ENCODE measurements at regions not wholly inside any gene's neighbourhood (a gene's known extent, or its start where the extent isn't known, plus 50 kb on each side); places are given as distances from the start of the nearest gene placed in this dataset.

DNA sequence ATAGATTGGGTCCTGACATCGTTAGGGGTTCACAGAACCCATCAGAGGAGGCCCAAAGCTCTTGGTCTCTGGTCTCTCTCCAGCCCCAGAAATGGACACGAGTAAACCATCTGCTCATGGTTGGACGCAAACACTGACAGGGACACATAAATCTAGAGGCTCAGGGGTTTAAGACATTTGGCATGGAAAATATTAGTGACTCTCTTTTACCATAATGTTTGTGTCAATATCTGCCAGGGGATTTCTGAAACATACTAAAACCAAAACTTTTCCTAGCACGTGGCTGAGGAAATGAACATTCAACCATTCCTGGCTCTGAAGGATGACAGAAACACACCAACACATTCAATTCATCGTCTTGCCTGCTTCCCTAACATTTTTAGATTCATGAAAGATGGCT, 226.2 kb downstream of the SP3 start:
- DNase-seq (ENCODE audit: low read depth), result no peak
- TF ChIP-seq, protein P1, sequence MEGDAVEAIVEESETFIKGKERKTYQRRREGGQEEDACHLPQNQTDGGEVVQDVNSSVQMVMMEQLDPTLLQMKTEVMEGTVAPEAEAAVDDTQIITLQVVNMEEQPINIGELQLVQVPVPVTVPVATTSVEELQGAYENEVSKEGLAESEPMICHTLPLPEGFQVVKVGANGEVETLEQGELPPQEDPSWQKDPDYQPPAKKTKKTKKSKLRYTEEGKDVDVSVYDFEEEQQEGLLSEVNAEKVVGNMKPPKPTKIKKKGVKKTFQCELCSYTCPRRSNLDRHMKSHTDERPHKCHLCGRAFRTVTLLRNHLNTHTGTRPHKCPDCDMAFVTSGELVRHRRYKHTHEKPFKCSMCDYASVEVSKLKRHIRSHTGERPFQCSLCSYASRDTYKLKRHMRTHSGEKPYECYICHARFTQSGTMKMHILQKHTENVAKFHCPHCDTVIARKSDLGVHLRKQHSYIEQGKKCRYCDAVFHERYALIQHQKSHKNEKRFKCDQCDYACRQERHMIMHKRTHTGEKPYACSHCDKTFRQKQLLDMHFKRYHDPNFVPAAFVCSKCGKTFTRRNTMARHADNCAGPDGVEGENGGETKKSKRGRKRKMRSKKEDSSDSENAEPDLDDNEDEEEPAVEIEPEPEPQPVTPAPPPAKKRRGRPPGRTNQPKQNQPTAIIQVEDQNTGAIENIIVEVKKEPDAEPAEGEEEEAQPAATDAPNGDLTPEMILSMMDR (IDR thresholded peaks at IDR 0.05; ENCODE audit: insufficient read depth, low read depth, low read length), result no peak

DNA sequence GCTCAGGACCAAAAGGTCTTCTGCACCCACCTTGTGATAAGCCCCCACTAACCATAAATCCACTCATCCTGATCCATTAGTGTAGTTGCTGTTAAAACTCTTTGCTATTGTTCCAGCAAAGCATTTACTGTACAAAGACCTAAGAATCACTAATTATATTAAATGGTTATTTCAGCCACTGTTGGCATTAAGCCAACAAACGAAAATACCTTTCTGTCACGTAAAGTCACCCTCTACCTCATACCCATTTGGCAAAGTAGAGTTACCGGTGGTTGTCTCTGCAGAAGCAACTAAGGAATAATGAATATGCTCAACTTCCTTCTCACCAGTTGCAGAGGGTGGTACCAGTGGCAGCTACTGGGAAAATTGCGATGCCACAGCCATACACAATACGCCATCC, 224.5 kb downstream of the SP3 start:
- no peak for DNase-seq (ENCODE audit: low read depth)
- TF ChIP-seq, protein P1 (IDR thresholded peaks at IDR 0.05; ENCODE audit: insufficient read depth, low read depth, low read length), result no peak
- no peak overlapping the region for H3K4me3 ChIP-seq (ENCODE audit: low read depth, low read length)

More for the DNA sequence above, 226.2 kb downstream of the SP3 start:
- H3K4me3 ChIP-seq (ENCODE audit: low read depth, low read length), result no peak overlapping the region

DNA sequence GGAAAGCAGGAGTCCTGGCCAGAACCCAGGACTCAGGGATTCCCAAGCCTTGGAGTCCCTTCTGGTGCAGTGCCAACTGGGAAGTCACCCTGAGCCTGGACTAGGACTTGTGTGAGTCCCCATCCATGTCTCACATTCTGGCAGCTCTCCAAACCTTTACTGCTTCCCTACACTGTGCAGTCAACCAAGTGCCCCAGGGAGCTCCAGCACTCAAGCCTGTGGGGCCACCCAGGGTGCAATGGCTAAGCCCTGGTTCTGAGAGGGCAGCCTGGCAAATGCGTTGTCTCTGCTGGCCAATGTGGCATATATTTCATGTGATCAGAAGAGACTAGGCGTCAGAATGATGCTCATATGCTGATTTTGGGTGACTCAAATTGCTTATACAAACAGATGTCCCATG, 223.4 kb downstream of the SP3 start:
- no peak overlapping the region for H3K4me3 ChIP-seq (ENCODE audit: low read depth, low read length)
- TF ChIP-seq, protein P1 (IDR thresholded peaks at IDR 0.05; ENCODE audit: insufficient read depth, low read depth, low read length), result no peak
- DNase-seq (ENCODE audit: low read depth), result no peak

DNA sequence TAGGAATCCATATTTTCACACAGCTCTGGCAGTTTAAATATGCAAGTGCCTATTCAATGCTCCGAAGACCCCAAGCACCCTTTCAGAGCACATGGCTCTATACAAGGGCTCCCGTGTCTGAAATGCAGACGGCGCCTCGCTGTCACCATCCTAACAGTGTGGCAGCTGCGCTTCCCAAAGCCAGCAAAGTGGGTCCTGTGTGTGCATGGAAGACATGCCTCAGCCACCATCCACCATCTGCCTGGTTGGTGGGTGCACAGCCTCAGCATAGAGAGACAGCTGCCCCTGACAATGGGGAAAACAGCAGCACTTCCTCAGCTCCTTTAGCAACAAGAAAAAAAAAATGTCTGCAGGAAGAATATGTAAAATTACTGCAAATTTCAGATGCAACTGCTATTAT, 218.1 kb downstream of the SP3 start:
- no peak for DNase-seq (ENCODE audit: low read depth)
- H3K4me3 ChIP-seq (ENCODE audit: low read depth, low read length), result no peak overlapping the region
- TF ChIP-seq, protein P1 (IDR thresholded peaks at IDR 0.05; ENCODE audit: insufficient read depth, low read depth, low read length), result no peak

DNA sequence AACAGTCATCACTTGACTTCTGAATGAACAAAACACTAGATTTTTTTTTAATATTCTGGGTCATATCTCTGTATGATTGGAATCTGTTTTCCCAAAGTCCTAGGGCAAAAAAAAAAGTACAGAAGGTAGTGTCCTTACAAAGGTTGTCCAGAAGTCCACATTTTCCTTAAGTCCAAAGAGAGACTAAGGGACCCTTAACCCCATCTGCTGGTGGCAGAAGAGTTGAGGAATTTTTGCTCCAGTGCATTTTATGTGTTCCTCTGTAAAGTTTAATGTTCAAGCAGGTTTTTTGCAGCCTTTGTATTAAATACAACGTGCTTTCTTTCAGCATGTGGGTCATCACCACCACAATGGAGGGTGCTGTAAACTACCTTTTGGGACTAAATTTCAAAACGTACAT, 215.9 kb downstream of the SP3 start:
- peak; percentile 45 for DNase-seq (ENCODE audit: low read depth)
- TF ChIP-seq, protein P1 (IDR thresholded peaks at IDR 0.05; ENCODE audit: insufficient read depth, low read depth, low read length), result peak; percentile 49
- no peak overlapping the region for H3K4me3 ChIP-seq (ENCODE audit: low read depth, low read length)

DNA sequence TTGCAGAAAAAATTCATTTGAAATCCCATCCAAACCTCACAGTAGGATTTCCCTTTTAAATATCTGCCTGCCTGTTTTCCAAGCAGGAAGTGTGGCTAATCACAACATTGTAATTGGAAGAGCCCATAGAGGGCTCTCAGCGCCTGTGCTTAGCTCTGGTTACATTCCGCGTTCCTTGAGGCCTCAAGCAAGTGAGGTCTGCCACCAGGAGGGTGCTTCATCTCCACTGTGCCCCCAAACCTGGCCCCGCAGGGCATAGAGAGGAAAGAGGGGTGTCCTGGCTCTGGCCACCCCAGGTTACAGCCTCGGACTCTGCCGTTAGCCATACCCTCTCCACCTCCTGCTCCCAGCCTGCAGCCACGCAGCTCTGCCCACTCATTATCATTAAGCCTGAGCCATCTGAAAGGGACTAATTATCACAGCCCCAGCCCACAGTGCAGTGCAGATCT, 214.8 kb downstream of the SP3 start:
- no peak overlapping the region for H3K4me3 ChIP-seq (ENCODE audit: low read depth, low read length)
- TF ChIP-seq, protein P1 (IDR thresholded peaks at IDR 0.05; ENCODE audit: insufficient read depth, low read depth, low read length), result no peak
- DNase-seq (ENCODE audit: low read depth), result peak; percentile 33

DNA sequence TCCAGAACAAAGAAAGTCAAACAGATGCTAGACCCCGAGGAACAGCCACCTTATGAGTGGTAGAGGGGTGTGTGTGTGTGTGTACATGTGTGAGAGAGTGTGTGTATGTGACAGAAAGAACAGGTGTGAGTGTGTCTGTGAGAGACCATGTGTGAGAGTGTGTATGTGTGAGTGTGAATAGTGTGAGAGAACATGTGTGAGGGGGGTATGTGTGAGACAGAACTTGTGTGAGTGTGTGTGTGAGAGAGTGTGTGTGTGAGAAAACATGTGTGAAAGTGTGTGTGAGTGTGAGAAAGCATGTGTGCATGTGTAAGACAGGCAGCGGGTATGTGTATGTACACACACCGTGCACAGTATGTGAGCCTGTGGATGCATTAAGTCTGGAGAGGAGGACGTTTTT, 214.3 kb downstream of the SP3 start:
- H3K4me3 ChIP-seq (ENCODE audit: low read depth, low read length), result no peak overlapping the region
- TF ChIP-seq, protein P1 (IDR thresholded peaks at IDR 0.05; ENCODE audit: insufficient read depth, low read depth, low read length), result no peak
- DNase-seq (ENCODE audit: low read depth), result no peak
